ENCODE measurements at regions not wholly inside any gene's neighbourhood (a gene's known extent, or its start where the extent isn't known, plus 50 kb on each side); places are given as distances from the start of the nearest gene placed in this dataset.

DNA sequence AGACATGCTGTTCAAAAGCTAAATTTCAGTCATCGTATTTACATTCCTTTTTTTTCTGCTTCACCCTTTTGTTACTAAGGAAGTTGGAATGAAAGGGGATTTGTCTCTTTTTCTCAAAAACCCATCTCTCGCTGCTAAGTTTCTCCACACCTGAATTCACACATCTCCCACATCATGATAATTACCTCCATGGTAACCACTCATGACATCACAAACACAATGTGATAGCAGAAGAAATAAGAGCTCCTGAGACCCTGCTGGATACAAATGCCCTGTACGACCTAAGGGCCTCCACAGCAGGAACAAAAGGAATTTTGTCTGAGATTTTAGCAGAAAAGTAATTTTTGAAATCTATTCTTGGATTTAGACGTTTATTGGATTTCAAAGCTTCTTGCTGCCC, 82.6 kb upstream of the GNAO1 start:
- no peak for DNase-seq (ENCODE audit: low spot score)
- Histone ChIP-seq H3K27ac (no peak overlapping the region), H3K27me3 (replicated peaks; ENCODE audit: insufficient read depth) (no peaks in the 10 kb centered on the region), H3K9me3 (no peaks in the 10 kb centered on the region), H3K36me3 (no peaks in the 10 kb centered on the region), H3K4me1 (ENCODE audit: control insufficient read depth in 1 of 2, low read depth in 2 of 2) (no peaks in the 10 kb centered on the region), H3K4me3 (no peak overlapping the region)
- TF ChIP-seq, protein P1, sequence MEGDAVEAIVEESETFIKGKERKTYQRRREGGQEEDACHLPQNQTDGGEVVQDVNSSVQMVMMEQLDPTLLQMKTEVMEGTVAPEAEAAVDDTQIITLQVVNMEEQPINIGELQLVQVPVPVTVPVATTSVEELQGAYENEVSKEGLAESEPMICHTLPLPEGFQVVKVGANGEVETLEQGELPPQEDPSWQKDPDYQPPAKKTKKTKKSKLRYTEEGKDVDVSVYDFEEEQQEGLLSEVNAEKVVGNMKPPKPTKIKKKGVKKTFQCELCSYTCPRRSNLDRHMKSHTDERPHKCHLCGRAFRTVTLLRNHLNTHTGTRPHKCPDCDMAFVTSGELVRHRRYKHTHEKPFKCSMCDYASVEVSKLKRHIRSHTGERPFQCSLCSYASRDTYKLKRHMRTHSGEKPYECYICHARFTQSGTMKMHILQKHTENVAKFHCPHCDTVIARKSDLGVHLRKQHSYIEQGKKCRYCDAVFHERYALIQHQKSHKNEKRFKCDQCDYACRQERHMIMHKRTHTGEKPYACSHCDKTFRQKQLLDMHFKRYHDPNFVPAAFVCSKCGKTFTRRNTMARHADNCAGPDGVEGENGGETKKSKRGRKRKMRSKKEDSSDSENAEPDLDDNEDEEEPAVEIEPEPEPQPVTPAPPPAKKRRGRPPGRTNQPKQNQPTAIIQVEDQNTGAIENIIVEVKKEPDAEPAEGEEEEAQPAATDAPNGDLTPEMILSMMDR (IDR thresholded peaks at IDR 0.05): no peak
- ATAC-seq (ENCODE audit: insufficient number of reproducible peaks, low FRiP score, low read depth): no peak

DNA sequence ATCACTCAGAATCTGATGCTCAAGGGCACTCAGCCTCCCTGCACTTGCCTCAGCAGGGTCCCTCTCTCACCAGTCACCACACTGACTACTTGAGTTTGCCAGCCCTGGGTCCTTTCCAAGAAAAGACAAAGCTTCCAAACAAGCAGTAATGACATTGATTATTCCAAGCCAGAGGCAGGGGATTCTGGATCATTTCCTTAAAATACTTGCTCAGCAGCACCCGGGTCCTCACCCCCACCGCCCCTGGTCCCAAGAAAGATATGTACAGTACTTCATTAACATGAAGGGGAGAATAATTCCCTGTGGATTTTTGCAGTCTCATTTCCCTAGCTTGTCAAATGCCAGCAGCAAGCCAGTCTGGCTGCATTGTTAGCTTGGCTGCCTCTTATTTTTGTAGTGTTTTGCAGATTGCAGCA, 83.2 kb upstream of the GNAO1 start:
- Histone ChIP-seq H3K36me3 (no peaks in the 10 kb centered on the region), H3K27me3 (replicated peaks; ENCODE audit: insufficient read depth) (no peaks in the 10 kb centered on the region), H3K9me3 (no peaks in the 10 kb centered on the region), H3K4me1 (ENCODE audit: control insufficient read depth in 1 of 2, low read depth in 2 of 2) (no peaks in the 10 kb centered on the region), H3K27ac (no peak overlapping the region), H3K4me3 (no peak overlapping the region)
- DNase-seq (ENCODE audit: low spot score): no peak
- ATAC-seq (ENCODE audit: insufficient number of reproducible peaks, low FRiP score, low read depth): no peak
- TF ChIP-seq, protein P1 (IDR thresholded peaks at IDR 0.05): no peak

DNA sequence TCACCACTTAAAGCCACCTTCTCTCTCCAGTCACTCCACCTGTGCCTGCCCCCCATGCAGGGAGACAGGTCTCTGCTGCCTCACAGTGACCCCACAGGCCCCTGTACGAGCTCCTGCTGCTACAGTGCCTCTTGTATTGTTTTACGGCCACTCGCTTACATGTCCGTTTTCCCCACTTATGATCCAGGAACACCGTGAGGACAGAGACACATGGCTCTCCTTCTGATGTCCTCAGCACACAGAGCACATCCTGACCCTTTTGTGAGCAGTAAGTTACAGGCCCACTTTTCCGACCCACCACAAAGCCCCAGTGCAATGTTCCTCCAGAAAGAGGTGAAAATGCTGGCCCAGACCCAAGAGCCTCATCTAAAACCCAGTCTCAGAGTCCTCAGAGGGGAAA, 84.8 kb upstream of the GNAO1 start:
- Histone ChIP-seq H3K9me3 (no peaks in the 10 kb centered on the region), H3K4me3 (no peak overlapping the region), H3K4me1 (ENCODE audit: control insufficient read depth in 1 of 2, low read depth in 2 of 2) (peaks cover 0 to 6% of the 10 kb centered on the region in 2 donors), H3K27ac (no peak overlapping the region), H3K27me3 (replicated peaks; ENCODE audit: insufficient read depth) (no peaks in the 10 kb centered on the region), H3K36me3 (no peaks in the 10 kb centered on the region)
- no peak for ATAC-seq (ENCODE audit: insufficient number of reproducible peaks, low FRiP score, low read depth)
- no peak for DNase-seq (ENCODE audit: low spot score)
- TF ChIP-seq, protein P1 (IDR thresholded peaks at IDR 0.05): no peak

DNA sequence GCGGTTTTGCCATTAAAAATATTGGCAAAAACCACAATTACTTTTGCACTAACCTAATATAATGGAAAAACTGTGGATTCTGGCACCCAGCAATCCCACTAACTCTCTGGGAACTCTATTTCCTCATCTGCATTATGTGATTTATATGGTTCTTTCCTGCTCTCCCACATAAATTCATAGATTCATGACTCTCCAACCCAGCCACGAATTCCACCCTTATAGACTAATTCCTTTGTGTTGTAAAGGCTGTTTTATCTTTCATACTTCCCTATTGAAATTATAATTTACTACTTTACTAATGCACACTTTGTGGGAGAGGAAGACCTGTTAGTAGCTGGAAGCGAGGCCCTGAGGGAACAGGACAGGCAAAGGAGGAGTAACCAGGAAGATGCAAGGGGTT, 88.4 kb upstream of the GNAO1 start:
- TF ChIP-seq, protein P1 (IDR thresholded peaks at IDR 0.05): no peak
- peaks cover 0 to 6% of the 10 kb centered on the region in 2 donors for H3K4me1 ChIP-seq (ENCODE audit: control insufficient read depth in 1 of 2, low read depth in 2 of 2)
- DNase-seq (ENCODE audit: low spot score): no peak
- H3K9me3 ChIP-seq: no peaks in the 10 kb centered on the region
- no peaks in the 10 kb centered on the region for H3K27me3 ChIP-seq (replicated peaks; ENCODE audit: insufficient read depth)
- no peaks in the 10 kb centered on the region for H3K36me3 ChIP-seq
- no peak for ATAC-seq (ENCODE audit: insufficient number of reproducible peaks, low FRiP score, low read depth)
- H3K4me3 ChIP-seq: no peak overlapping the region
- H3K27ac ChIP-seq: no peak overlapping the region

DNA sequence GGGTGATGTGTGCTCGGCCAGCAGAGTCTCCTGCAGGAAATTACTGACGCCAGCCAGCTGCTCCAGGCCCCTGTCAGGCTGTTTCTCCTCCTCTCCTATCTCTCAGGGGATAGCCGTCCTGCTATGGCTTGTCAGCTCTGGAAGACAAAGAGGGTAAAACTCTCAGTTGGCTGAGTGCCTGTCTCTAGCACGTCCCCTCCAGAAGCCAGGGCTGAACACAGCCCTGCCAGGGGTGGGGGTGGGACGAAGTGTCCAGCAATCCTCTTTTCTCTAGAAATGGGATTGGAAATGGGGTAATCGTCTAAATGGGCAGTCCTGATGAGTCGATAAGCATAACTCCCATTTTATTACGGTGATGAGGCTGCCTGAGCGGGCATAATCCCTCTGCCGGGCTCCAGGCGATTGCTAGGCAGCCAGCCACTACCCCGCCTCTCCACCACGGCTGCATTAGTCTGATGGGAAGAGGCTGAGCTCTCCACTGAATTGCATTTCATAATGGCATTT, 89.1 kb upstream of the GNAO1 start:
- Histone ChIP-seq H3K27me3 (replicated peaks; ENCODE audit: insufficient read depth) (no peaks in the 10 kb centered on the region), H3K4me1 (ENCODE audit: control insufficient read depth in 1 of 2, low read depth in 2 of 2) (peaks cover 0 to 6% of the 10 kb centered on the region in 2 donors), H3K9me3 (no peaks in the 10 kb centered on the region), H3K36me3 (no peaks in the 10 kb centered on the region), H3K27ac (no peak overlapping the region), H3K4me3 (peak overlapping the region; percentile 54)
- ATAC-seq (ENCODE audit: insufficient number of reproducible peaks, low FRiP score, low read depth) (no peak), DNase-seq (ENCODE audit: low spot score) (no peak)
- TF ChIP-seq, protein P1 (IDR thresholded peaks at IDR 0.05): no peak
